T-helper 22 cell (primary cell): ENCODE measurements at regions not wholly inside any gene's neighbourhood (a gene's known extent, or its start where the extent isn't known, plus 50 kb on each side); places are given as distances from the start of the nearest gene placed in this dataset.
"Not testable (repeated sequence)": the region's sequence is repeated elsewhere in the genome, so short reads cannot be mapped to it uniquely, and the experiment has no call there.

Experiments used
- DNase-seq: peaks from one replicate; pipeline ENCODE4 v3.0.0-alpha.2; 2020; ENCODE audit warnings: low read depth

- no peak for DNase-seq
Observed at GRCh38 chr6:33895296-33895695, 91.5 kb upstream of the MLN start.

- no peak for DNase-seq
Observed at GRCh38 chr6:33894438-33894837, 90.6 kb upstream of the MLN start.

GRCh38 chr6:33892581-33893346 is 89.0 kb upstream of the MLN start:
- no peak for DNase-seq

GRCh38 chr6:33888664-33889200 is 84.9 kb upstream of the MLN start:
- no peak for DNase-seq

- DNase-seq, result no peak
Observed at GRCh38 chr6:33888183-33888582, 84.4 kb upstream of the MLN start.

GRCh38 chr6:33886673-33887144 is 82.9 kb upstream of the MLN start:
- DNase-seq, result no peak

GRCh38 chr6:33885132-33886057 is 81.6 kb upstream of the MLN start:
- DNase-seq, result no peak

GRCh38 chr6:33883621-33884020 is 79.8 kb upstream of the MLN start:
- not testable (repeated sequence) for DNase-seq

- no peak for DNase-seq
Observed at GRCh38 chr6:33882154-33882553, 78.4 kb upstream of the MLN start.

- DNase-seq, result no peak
Observed at GRCh38 chr6:33880766-33881165, 77.0 kb upstream of the MLN start.

GRCh38 chr6:33880104-33880678 is 76.4 kb upstream of the MLN start:
- DNase-seq, result no peak

- DNase-seq, result no peak
Observed at GRCh38 chr6:33878562-33878961, 74.8 kb upstream of the MLN start.

GRCh38 chr6:33877982-33878535 is 74.3 kb upstream of the MLN start:
- DNase-seq, result no peak

- no peak for DNase-seq
Observed at GRCh38 chr6:33875696-33876095, 71.9 kb upstream of the MLN start.

- no peak for DNase-seq
Observed at GRCh38 chr6:33875141-33875581, 71.4 kb upstream of the MLN start.

GRCh38 chr6:33874136-33874760 is 70.4 kb upstream of the MLN start:
- no peak for DNase-seq

GRCh38 chr6:33872761-33873160 is 69.0 kb upstream of the MLN start:
- no peak for DNase-seq

- DNase-seq, result no peak
Observed at GRCh38 chr6:33869826-33870423, 66.1 kb upstream of the MLN start.

GRCh38 chr6:33869121-33869520 is 65.3 kb upstream of the MLN start:
- DNase-seq, result no peak

- DNase-seq, result no peak
Observed at GRCh38 chr6:33868141-33868540, 64.3 kb upstream of the MLN start.

- DNase-seq, result no peak
Observed at GRCh38 chr6:33865478-33866077, 61.8 kb upstream of the MLN start.
